GM19351 (cell line): ENCODE measurements at regions not wholly inside any gene's neighbourhood (a gene's known extent, or its start where the extent isn't known, plus 50 kb on each side); places are given as distances from the start of the nearest gene placed in this dataset.

Source experiments
- ATAC-seq: cut with Tn5 transposase; IDR thresholded peaks from one replicate; pipeline ENCODE4 v1.9.1; 2021; ENCODE audit warnings: mild to moderate bottlenecking, moderate library complexity; ENCODE audit not compliant: unreplicated experiment

DNA sequence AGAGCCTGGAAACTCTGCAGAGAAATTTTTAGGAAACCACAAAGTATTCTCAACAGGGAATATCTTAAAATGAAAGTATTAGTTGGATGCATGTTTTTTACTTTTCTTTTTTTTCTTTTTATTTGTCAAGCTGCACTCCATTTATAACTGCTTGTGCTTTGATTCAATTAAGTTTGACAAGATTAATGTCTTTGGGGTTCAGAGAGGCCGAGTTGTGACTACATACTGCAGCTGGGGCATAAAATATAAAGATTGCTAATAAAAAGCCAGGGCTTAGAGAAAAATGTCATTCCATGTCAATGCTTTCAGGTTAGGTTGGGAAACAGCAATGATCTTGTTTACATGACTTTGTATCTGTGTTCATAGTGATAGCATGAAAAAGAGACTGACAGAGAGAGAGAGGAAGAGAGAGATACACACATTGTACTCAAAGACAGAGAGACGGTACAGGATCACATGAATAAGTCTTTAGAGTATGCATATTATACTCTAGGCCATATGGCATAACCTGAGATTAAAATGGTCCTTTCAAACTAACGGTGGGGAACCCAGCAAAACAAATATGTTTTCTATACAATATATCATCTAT, 1022.3 kb upstream of the CNTNAP5 start:
- no peak for ATAC-seq

DNA sequence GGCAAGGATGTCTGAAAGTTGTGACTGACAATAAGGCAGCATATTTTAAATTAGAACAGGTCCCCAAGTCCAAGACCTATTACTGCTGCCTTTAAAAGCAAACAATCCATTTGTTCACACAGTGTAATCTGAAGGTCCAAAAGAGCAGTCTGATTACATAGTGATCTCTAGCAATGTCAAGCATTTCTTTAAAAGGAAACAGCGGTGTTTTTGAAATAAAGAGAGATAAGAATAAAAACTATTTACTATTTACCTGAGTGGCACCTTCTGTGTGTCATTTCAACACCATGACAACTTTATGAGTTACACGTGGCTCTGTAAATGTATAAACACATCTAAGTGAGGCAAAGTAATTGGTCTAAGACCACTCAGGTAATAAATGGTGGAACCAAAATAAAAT, 1009.9 kb upstream of the CNTNAP5 start:
- ATAC-seq: no peak

DNA sequence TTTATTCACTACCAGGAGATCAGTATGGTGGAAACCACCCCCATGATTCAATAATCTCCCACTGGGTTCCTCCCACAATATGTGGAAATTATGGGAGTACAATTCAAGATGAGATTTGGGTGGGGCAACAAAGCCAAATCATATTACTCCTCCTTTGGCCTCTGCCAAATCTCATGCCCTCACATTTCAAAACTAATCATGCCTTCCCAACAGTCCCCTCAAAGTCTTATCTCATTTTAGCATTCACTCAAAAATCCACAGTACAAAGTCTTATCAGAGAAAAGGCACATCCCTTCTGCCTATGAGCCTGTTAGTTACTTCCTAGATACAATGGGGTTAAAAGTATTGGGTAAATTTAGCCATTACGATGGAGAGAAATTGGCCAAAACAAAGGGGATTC, 989.5 kb upstream of the CNTNAP5 start:
- ATAC-seq: no peak

DNA sequence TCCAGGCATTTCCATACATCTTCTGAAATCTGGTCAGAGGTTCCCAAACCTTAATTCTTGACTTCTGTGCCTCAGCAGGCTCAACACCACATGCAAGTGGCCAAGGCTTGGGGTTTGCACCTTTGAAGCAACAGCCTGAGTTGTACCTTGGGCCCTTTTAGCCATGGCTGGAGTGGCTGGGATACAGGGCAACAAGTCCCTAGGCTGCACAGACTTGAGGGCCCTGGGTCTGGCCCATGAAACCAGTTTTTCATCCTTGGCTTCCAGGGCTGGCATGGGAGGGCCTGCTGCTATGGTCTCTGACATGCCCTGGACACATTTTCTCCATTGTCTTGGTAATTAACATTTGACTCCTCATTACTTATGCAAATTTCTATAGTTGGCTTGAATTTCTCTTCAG, 988.8 kb upstream of the CNTNAP5 start:
- no peak for ATAC-seq

DNA sequence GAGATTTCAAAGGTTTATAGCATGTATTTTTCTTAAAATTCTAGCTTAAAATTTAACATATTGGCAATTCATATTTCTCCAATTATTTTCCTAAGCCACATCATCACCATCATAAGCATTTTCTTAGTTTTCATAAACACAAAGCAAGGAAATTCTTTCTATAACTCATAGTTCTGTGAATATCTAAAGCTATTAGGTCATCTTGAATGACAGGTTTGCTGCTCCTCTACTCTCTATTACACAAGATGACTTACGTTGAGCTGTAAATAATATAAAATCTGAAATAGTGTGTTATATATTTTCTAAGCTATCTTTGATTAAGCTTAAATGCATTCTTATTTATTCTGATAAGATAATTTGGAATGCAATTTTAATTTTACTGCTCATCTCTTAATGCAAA, 984.6 kb upstream of the CNTNAP5 start:
- no peak for ATAC-seq

DNA sequence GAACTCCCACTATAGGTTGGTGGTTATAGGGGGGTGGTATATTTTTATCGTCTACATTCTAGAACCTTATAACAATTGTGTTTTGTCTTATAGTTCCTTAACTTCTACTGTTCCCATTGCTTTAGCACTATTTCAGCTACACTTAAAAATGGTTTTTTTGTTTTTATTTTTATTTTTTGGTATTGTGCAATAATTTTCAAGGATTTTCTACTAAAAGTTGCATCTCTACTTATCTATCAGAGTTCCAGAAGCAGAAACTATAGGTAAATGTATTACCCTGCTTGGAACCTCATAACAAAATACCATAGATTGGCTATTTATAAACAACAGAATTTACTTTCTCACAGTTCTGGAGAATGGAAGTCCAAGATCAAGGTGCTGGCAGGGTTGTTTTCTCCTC, 981.6 kb upstream of the CNTNAP5 start:
- ATAC-seq: no peak

DNA sequence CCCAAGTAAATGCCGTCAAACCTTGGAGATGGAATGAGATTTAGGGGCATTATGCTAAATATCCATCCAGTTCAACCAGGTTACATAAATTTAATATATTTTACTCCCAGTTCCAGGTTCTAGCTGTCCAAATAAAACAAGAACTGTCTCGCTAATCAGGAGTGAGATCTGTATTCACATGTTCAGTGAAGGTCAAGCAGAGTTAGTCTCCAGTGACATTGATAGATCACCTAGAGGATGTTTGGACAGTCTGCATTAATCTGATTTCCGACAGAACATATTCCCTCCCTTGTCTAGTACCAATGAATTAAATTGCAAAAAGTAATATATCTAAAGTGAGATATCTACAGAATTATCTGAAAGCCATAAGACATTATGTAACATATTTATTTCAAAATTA, 979.4 kb upstream of the CNTNAP5 start:
- no peak for ATAC-seq

DNA sequence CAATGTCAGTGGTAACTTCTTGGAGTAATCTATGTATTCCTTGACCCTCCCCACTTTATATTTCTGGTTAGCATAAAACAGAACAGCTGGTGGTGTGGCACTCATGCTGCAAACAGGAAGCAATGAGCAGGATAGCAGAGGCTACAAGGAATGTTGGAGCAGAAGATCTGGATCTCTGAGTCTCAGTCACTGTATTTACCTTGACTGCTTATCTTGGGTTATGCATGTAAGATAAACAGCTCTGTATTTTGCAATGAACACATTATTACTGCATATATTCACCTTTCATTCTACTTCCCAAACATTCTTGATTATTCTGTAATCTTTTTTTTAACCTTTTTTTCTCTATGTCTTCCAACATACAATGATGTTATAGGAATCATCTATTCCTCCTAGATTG, 977.9 kb upstream of the CNTNAP5 start:
- ATAC-seq: no peak

DNA sequence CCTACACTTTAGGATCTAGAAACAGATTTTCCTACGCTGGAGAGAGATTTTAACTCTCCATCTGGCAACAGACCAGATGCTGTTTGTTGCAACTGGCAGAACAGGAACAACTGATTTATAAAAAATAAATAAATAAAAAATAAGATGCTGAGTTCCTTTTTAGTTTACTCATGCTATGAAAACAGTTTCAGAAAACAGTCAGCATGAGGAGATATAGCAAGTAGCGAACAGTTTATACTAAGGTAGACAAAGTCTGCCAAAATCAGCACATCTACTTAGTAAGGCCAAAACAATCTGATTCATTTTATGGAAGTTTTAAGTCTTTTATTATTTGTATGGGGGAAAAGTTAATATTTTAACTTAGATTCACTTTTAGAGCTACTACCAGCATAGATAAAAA, 974.0 kb upstream of the CNTNAP5 start:
- no peak for ATAC-seq

DNA sequence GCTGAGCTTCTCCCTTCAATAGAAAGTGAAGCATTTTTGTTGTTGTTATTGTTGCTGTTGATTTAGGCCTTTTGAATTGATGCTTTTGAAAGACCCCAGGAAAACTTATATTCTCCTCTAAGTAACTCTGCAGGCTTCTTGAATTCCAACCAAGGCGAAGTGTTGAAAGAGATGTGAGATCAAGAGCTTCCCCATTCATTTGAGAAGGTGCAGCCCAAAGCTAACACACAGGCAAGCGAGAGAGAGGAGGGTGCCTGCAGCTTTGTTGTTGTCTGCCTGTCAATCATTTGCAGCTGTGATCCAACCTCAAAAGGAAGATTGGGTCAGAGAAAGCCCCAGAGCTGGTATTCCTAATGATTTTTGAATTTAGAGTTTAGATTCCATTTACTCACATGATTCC, 963.6 kb upstream of the CNTNAP5 start:
- no peak for ATAC-seq

DNA sequence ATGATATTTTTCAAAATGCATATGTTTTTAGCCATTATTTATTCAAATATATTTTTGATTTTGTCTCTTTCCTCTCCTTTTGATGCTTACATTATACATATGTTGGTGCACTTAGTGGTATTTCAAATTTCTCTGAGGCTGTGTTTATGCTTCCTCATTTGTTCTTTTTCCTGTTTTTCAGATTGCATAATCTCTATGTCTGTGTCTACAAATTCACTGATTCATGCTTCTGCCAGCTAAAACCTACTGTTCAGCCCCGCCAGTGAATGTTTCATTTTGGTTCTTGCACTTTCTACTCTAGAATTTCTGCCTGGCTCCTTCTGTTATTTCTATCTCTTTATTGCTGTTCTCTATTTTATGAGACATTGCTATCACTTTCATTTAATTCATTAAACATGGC, 951.7 kb upstream of the CNTNAP5 start:
- ATAC-seq: no peak

DNA sequence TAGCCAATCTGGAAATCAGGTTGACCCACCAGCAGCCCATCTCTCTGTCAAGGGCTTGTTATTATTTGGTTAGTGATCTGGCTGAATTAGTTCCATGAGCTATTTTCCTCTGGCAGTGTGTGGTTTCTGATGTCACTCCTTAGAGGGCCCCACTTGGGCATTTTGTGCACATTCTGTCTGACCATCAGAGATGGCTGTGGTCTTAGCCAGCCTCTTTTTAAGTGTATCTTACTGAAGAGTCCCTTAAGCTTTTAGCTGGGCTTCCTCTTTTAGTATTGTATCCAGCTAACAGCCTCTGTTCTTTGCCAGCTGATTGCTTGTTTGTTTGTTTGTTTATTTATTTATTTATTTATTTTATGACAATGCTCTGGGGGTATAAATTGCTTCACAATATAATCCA, 951.1 kb upstream of the CNTNAP5 start:
- ATAC-seq: no peak

DNA sequence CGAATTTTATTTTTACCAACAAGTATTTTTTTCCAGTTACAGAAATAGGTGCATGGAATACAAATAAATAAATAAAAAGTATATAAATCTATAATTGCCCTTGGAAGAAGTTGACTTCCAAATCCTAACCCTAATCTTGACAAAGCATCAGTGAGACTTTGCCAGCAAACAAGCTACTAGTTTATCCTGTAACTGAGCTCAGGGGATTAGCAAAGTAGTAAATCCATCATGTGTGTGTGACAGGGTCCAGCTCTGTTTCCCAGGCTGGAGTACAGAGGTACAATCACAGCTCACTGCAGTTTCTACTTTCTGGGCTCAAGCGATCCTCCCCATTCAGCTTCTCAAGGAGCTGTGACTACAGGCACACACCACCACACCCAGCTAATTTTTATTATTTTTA, 948.0 kb upstream of the CNTNAP5 start:
- ATAC-seq: no peak

DNA sequence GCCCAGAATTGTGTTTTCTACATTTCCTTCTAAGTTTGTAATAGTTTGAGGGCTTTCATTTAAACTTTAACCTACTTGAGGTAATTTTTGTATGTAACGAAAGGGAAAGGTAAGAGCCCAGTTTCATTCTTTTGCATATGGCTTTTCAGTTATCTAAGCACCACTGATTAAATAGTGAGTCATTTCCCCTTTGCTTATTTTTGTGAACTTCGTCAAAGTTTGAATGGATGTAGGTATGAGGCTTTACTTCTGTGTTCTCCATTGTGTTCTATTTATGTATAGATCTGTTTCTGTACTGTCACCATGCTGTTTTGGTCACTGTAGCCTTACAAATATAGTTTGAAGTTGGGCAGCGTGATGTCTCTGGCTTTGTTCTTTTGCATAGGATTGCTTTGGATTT, 944.8 kb upstream of the CNTNAP5 start:
- ATAC-seq: no peak

DNA sequence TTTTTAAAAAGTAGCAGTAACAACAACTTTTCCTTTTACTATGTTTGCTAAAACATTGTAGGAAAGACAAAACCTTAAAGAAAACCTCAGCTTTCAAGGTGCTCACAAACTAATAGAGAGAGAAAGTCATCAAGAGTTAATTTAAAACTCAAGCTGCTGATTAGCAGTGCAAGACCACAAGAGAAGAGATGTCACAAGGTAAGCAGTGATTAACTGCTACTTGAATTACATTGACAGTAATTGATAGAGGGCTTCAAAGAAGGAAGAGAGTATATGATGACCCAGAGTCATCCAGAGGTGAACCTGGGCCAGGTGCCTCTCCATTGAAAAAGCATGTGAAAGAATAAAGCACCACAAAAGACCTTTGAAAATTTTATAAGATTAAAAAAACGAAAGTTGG, 939.6 kb upstream of the CNTNAP5 start:
- no peak for ATAC-seq

DNA sequence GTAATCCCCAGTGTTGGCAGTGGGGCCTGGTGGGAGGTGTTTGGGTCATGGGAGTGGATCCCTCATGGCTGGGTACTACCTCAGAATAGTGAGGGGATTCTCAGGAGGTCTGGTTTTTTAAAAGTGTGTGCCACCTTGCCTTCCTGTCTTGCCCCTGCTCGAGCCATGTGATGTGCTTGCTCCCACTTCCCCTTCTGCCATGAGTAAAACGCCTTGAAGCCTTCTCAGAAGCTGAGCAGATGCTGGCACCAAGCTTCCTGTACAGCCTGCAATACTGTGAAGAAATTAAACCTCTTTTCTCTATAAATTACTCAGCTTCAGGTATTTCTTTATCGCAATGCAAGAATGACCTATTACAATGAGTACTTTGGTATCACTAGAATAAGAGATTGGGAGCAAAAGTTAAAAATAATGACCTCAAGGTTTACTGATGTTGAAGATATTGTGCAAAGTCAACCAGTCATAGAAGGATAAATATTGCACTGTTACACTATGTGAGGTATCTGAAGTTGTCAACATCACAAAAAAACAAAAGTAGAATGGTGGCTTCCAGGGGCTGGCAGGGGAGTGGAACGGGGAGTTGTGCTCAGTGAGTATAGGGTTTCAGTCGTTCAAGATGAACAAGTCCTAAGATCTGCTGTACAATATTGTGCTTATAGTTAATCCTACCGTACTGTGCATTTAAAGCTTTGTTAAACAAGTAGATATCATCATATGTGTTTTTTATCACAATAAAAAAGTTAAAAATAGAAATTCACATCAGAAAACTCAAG, 938.3 kb upstream of the CNTNAP5 start:
- ATAC-seq: no peak

DNA sequence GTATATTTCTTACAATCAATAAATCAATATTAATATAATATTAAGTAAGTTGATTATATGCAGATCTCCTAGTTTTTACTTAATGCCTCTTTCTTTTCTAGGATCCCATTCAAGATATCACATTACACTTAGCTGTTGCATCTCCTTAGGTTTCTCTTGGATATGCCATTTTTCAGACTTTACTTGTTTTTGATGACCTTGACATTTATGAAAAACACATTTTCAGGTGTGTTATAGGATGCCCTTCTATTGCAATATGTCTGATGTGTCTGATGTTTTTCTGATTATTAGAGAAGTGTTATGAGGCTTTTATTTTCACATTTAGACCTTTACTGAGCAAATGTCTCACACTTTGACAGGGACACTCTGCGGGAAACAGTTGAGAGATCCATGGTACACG, 933.6 kb upstream of the CNTNAP5 start:
- no peak for ATAC-seq

DNA sequence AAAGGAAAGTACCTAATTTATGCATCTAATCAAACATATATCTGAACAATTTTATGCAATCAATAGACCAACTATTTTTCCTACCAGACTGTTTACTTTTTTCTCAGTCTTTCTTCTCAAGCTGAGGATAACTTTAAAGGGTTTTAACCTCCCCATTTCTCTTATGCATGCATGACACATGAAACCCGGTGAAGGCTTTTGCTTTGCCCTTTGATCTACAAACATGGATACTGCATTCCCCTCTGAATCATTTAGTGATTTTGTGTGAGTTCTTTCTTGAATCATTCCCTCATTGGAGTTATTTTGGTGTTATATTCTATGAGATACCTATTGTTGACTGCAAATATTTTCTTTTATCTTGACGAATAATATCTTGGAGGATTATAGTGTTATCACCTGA, 931.9 kb upstream of the CNTNAP5 start:
- no peak for ATAC-seq

DNA sequence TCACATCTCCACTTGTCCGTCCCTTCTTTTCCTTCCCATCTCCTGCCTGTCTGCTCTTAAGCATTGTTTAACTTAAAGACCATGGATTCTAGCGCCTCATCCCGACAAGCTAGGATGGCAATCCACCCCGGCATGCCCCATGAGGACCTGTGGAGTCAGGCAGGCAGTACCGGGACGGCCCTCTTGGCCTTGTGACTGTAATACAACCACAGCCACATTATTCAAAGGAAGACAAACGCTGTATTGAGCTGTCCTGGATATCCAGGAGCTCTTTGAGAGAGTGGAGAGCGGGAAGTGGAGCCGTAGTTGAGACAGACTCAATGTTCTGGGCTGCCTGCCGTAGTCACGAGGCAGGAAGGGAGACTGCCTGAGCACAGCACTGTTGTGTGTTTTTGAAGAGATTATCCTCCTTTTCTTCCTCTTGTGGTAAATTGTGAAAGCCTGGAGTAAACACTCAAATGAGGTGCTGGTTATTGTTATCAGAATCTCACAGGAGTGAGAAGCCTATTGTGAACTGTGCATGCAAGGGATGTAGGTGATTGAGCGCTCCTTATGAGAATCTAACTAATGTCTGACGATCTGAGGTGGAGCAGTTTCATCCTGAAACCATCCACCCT, 929.8 kb upstream of the CNTNAP5 start:
- no peak for ATAC-seq

DNA sequence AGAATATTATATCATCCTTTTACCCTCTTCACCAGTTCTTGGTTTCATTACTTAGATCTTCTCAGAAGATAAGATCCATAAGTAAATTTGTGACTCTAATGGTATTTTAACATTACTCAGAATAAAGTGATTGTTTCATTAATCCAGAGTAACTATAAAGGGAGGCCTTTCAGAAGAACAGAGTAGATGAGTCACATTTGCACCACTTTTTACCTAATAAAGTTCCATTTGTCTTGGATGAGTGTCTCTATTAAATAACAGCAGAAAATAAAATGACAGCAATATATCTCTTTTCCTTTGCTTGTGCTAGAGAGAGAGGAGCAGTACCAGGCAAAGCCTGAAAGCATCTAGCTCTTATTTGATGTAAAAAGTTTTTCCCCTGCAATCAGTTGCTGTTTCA, 926.5 kb upstream of the CNTNAP5 start:
- ATAC-seq: no peak

DNA sequence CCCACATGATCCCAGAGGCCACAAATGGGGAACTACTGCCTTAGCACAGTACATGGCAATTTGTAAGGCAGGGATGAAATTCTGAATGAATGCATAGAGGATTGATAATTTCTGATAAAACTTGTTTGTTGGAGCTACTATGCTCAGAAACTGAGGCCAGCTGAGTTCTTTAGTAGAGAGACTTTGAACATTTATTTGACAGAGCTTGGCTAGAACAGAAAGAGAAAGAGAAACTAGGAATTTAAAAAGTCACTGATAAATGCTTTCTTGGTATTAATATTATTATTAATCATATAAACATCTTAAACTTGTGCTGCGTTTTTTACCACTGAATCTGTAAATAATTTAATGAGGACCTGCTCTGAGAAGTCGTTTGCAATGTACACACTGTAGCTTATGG, 923.7 kb upstream of the CNTNAP5 start:
- ATAC-seq: no peak

DNA sequence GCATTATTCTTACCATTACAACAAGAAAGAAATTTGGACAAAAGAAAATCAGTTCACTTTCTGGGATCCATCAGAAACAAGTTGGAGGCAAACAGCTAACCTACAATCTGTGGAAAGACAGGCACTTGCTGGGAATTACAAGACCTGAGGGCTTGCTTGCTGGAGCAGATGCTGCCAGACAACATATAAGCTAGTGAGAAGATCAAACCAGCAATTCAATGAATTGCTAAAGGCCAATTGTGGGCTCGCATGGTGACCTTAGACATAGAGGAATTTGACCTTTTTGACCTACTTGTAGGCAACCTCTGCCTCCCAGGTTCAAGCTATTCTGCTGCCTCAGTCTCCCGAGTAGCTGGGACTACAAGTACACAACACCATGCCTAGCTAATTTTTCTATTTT, 921.2 kb upstream of the CNTNAP5 start:
- no peak for ATAC-seq

DNA sequence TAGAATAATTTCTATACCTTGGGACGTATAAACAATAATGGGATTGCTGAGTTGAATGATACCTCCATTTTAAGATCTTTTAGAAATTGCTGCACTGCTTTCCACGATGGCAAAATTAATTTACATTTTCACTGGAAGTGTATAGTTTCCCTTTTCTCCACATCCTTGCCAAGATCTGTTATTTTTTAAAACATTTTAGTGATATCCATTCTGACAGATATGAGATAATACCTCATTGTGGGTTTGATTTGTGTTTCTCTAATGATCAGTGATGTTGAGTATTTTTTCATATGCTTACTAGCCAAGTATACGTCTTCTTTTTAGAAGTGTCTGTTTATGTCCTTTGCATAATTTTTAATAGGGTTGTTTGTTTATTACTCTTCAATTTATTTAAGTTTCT, 908.5 kb upstream of the CNTNAP5 start:
- no peak for ATAC-seq
